K562 (cell line): ENCODE measurements at regions not wholly inside any gene's neighbourhood (a gene's known extent, or its start where the extent isn't known, plus 50 kb on each side); places are given as distances from the start of the nearest gene placed in this dataset.

ENCODE experiments used
- ATAC-seq: fragments of 200-7000 bp; cut with Tn5 transposase; 3 replicates; pipeline ENCODE4 v1.9.1; 2020; ENCODE audit warnings: moderate library complexity
- BruUV-seq: library from RNA; stranded (reverse); fragments of 400-500 nt; replicated peaks from 2 replicates; lab custom pipeline; 2021; lab: Mats Ljungman, UMichigan
- CTCF ChIA-PET: fragments of 300-600 bp; formaldehyde crosslinking; extraction: SDS; loops from one replicate; lab custom pipeline; 2021; ENCODE audit warnings: low intra/inter-chr PET ratio; lab: Yijun Ruan, JAX
- POLR2A ChIA-PET: fragments of 300-600, 350-650 bp; sonication (Branson Sonifier 250); formaldehyde crosslinking; extraction: SDS; loops from one replicate; lab custom pipeline; 2021; ENCODE audit warnings: antibody characterized with exemption, inconsistent platforms; lab: Yijun Ruan, JAX
- DNase-seq, 4 experiments: peaks; one replicate each; pipeline versions ENCODE4 v3.0.0 to v3.0.0-alpha.2; 2011 to 2018; ENCODE audit warnings: low spot score in 3 of 4, mixed read lengths in 3 of 4; ENCODE audit errors: extremely low read depth in 1 of 4
- FAIRE-seq: peaks from 2 replicates; lab custom pipeline; 2011; peaks lifted over from hg19 to GRCh38; lab: Jason Lieb, UNC
- H2AFZ ChIP-seq: 2 replicates; pipeline ENCODE4 v1.6.0; 2011; ENCODE audit warnings: low read depth, low read length, control low read depth, inconsistent platforms
- H3K27ac ChIP-seq: fragments of 200-600 bp; 3 replicates; pipeline ENCODE4 v1.8.0; 2011; ENCODE audit warnings: low read depth, mild to moderate bottlenecking, control low read depth, inconsistent platforms, low read length, moderate library complexity, mixed read lengths; ENCODE audit errors: extremely low read depth
- H3K27me3 ChIP-seq, 2 experiments: fragments of 300-600 bp in 1 of 2; 2 replicates in 1 of 2; 3 replicates in 1 of 2; pipeline versions ENCODE4 v1.6.0 to v1.8.0; 2011; ENCODE audit warnings: inconsistent platforms in 2 of 2, low read length in 2 of 2, mild to moderate bottlenecking in 1 of 2, mixed read lengths in 1 of 2, moderate library complexity in 1 of 2; ENCODE audit not compliant: control insufficient read depth in 2 of 2, insufficient read depth in 2 of 2
- H3K36me3 ChIP-seq: fragments of 300-600 bp; 3 replicates; pipeline ENCODE4 v1.8.0; 2011; ENCODE audit warnings: mild to moderate bottlenecking, low read length, inconsistent platforms; ENCODE audit not compliant: control insufficient read depth, insufficient read depth
- H3K4me1 ChIP-seq, 2 experiments: fragments of 200-600 bp in 1 of 2; replicated peaks in 1 of 2; 2 replicates in 1 of 2; 3 replicates in 1 of 2; pipeline versions ENCODE4 v1.5.1 to v1.8.0; 2011; ENCODE audit warnings: inconsistent platforms in 2 of 2, low read length in 2 of 2, mild to moderate bottlenecking in 1 of 2, mixed read lengths in 1 of 2, moderate library complexity in 1 of 2; ENCODE audit not compliant: control insufficient read depth in 2 of 2, insufficient read depth in 2 of 2
- H3K4me2 ChIP-seq: 2 replicates; pipeline ENCODE4 v1.6.1; 2011; ENCODE audit warnings: low read length, control low read depth, inconsistent platforms, mixed read lengths; ENCODE audit not compliant: insufficient read depth
- H3K4me3 ChIP-seq: fragments of 200-600 bp; sonication (generic), shearing (Covaris generic); 2 replicates; pipeline ENCODE4 v1.5.1; 2016; ENCODE audit warnings: control low read depth, inconsistent platforms
- H3K79me2 ChIP-seq: fragments of 200-600 bp; 3 replicates; pipeline ENCODE4 v1.8.0; 2011; ENCODE audit warnings: low read length, inconsistent platforms; ENCODE audit not compliant: control insufficient read depth, insufficient read depth
- H3K9ac ChIP-seq, 2 experiments: 2 replicates each; pipeline versions ENCODE4 v1.6.0 to v1.6.1; 2011; ENCODE audit warnings: low read depth in 2 of 2, low read length in 2 of 2, control low read depth in 1 of 2, inconsistent platforms in 1 of 2, mild to moderate bottlenecking in 1 of 2, mixed read lengths in 1 of 2; ENCODE audit not compliant: insufficient read depth in 1 of 2
- H3K9me1 ChIP-seq: one replicate; pipeline ENCODE4 v1.6.0; 2011; ENCODE audit warnings: inconsistent platforms, mild to moderate bottlenecking, low read length, moderate library complexity; ENCODE audit not compliant: control insufficient read depth, insufficient read depth
- H3K9me3 ChIP-seq: replicated peaks from 2 replicates; pipeline ENCODE4 v1.5.1; 2011; ENCODE audit warnings: low read depth, low read length, inconsistent platforms; ENCODE audit not compliant: control insufficient read depth, insufficient read depth
- H4K20me1 ChIP-seq: replicated peaks from 2 replicates; pipeline ENCODE4 v1.6.1; 2011; ENCODE audit warnings: low read length, inconsistent platforms, mixed read lengths; ENCODE audit not compliant: control insufficient read depth, insufficient read depth
- DACH1 ChIP-seq: fragments of 450-650 bp; IDR thresholded peaks from 2 replicates; pipeline ENCODE4 v1.6.1; 2018; ENCODE audit not compliant: partially characterized antibody
- EWSR1 ChIP-seq: fragments of 450-650 bp; IDR thresholded peaks from 2 replicates; pipeline ENCODE4 v1.6.1; 2018; ENCODE audit warnings: borderline replicate concordance, mild to moderate bottlenecking, low read depth, moderate library complexity; ENCODE audit not compliant: partially characterized antibody
- MAFK ChIP-seq: IDR thresholded peaks from 2 replicates; pipeline ENCODE4 v1.6.1; 2011; ENCODE audit warnings: low read length, improper control_type of control experiment
- ZNF175 ChIP-seq: fragments of 200-800 bp; sonication (Bioruptor generic); IDR thresholded peaks from 2 replicates; pipeline ENCODE4 v1.6.1; 2016; ENCODE audit warnings: low read depth, mild to moderate bottlenecking, missing genetic modification characterization, missing compliant biosample characterization
- WGBS: fragments of 100-300 bp; shearing (Covaris generic); methylation state at CpG from one replicate; pipeline ENCODE4 v1.1.6; 2016; ENCODE audit warnings: low coverage, mixed read lengths; ENCODE audit not compliant: insufficient coverage; ENCODE audit errors: missing lambda C conversion rate; 5-methylcytosine and 5-hydroxymethylcytosine counted together
- in situ Hi-C: fragments of 300-500 bp; cut with MboI; formaldehyde crosslinking; loops from 4 replicates; pipeline ENCODE4 v1.15.0; 2018; ENCODE audit warnings: inconsistent platforms, mixed read lengths
- intact Hi-C: fragments of 100-400 bp; cut with micrococcal nuclease; formaldehyde crosslinking; loops from 2 replicates; pipeline ENCODE4 v1.14.2; 2022

GRCh38 chrX:9311421-9312160, 153.3 kb upstream of the TBL1X start:
- Histone ChIP-seq H3K9ac (no peak overlapping the region), H3K27me3 (peaks cover 5 to 11% of the 10 kb centered on the region in 2 experiments; a peak in 4 of 5 replicates), H2AFZ (no peak overlapping the region), H3K9me3 (no peaks in the 10 kb centered on the region), H3K79me2 (no peaks in the 10 kb centered on the region), H3K27ac (no peak overlapping the region), H3K4me3 (no peak overlapping the region), H3K9me1 (no peaks in the 10 kb centered on the region), H3K36me3 (no peaks in the 10 kb centered on the region), H3K4me2 (no peak overlapping the region), H4K20me1 (no peaks in the 10 kb centered on the region), H3K4me1 (no peaks in the 10 kb centered on the region)
- intact Hi-C loops = no loop called here
- no TSS peak for BruUV-seq
- in situ Hi-C loops = no loop called here
- no peak for FAIRE-seq
- no peak for ATAC-seq
- no peak for DNase-seq
- ChIA-PET POLR2A (no interaction called here), CTCF (no interaction called here)
- WGBS = 25% methylated on average over 8 of the region's 8 CpGs
- TF ChIP-seq ZNF175 (CRISPR knock-in tag) (no peak), DACH1 (peak; percentile 26), MAFK (no peak), EWSR1 (no peak)
